Endothelial cell of umbilical vein (primary cell): ENCODE measurements at regions not wholly inside any gene's neighbourhood (a gene's known extent, or its start where the extent isn't known, plus 50 kb on each side); places are given as distances from the start of the nearest gene placed in this dataset.

ENCODE experiments used
- BruUV-seq: library from RNA; stranded (reverse); fragments of 400-500 nt; replicated peaks from 2 replicates; lab custom pipeline; 2021; lab: Mats Ljungman, UMichigan
- CTCF ChIA-PET: fragments of 300-600, 350-600 bp; sonication (Branson Sonifier 250); formaldehyde crosslinking; loops from one replicate; lab custom pipeline; 2021; ENCODE audit warnings: antibody characterized with exemption, inconsistent platforms; lab: Charles Lee
- POLR2A ChIA-PET: fragments of 300-600, 350-600 bp; sonication (Branson Sonifier 250); formaldehyde crosslinking; loops from one replicate; lab custom pipeline; 2021; ENCODE audit warnings: antibody characterized with exemption, inconsistent platforms; lab: Charles Lee
- DNase-seq: peaks from one replicate; pipeline ENCODE4 v3.0.0-alpha.2; 2011; ENCODE audit warnings: low read depth, low spot score
- FAIRE-seq: peaks from 2 replicates; lab custom pipeline; 2011; peaks lifted over from hg19 to GRCh38; lab: Jason Lieb, UNC
- H2AFZ ChIP-seq: 2 replicates; pipeline ENCODE4 v1.6.0; 2012; ENCODE audit warnings: low read depth, low read length, control low read depth, inconsistent platforms
- H3K27ac ChIP-seq: 2 replicates; pipeline ENCODE4 v1.5.1; 2011; ENCODE audit warnings: low read depth, mild to moderate bottlenecking, control low read depth, low read length, moderate library complexity; ENCODE audit not compliant: insufficient read depth
- H3K27me3 ChIP-seq, 2 experiments: 2 replicates each; pipeline versions ENCODE4 v1.6.0 to v1.6.1; 2011; ENCODE audit warnings: low read length in 2 of 2, mixed read lengths in 1 of 2; ENCODE audit not compliant: control insufficient read depth in 2 of 2, insufficient read depth in 2 of 2
- H3K36me3 ChIP-seq, 2 experiments: 2 replicates in 1 of 2; 3 replicates in 1 of 2; pipeline ENCODE4 v1.5.1; 2011; ENCODE audit warnings: low read length in 2 of 2, mild to moderate bottlenecking in 1 of 2, moderate library complexity in 1 of 2; ENCODE audit not compliant: control insufficient read depth in 2 of 2, insufficient read depth in 2 of 2; ENCODE audit errors: extremely low read depth in 1 of 2
- H3K4me1 ChIP-seq: 3 replicates; pipeline ENCODE4 v1.5.1; 2011; ENCODE audit warnings: mild to moderate bottlenecking, low read length; ENCODE audit not compliant: control insufficient read depth, insufficient read depth; ENCODE audit errors: extremely low read depth
- H3K4me2 ChIP-seq: 2 replicates; pipeline ENCODE4 v1.6.1; 2011; ENCODE audit warnings: low read length, control low read depth, mixed read lengths; ENCODE audit not compliant: insufficient read depth
- H3K4me3 ChIP-seq, 3 experiments: fragments of 200-600 bp in 1 of 3; sonication (generic), shearing (Covaris generic) in 1 of 3; replicated peaks in 1 of 3; 2 replicates each; pipeline ENCODE4 v1.5.1; 2011 to 2016; ENCODE audit warnings: control low read depth in 3 of 3, low read length in 3 of 3, mild to moderate bottlenecking in 2 of 3, inconsistent platforms in 1 of 3, low read depth in 1 of 3, moderate library complexity in 1 of 3; ENCODE audit not compliant: insufficient read depth in 1 of 3
- H3K79me2 ChIP-seq: 2 replicates; pipeline ENCODE4 v1.6.0; 2012; ENCODE audit warnings: low read length, inconsistent platforms; ENCODE audit not compliant: control insufficient read depth, insufficient read depth
- H3K9ac ChIP-seq: replicated peaks from 2 replicates; pipeline ENCODE3; 2011; ENCODE audit warnings: low read length, control low read depth; ENCODE audit not compliant: insufficient read depth; ENCODE audit errors: extremely low read depth
- H3K9me1 ChIP-seq: replicated peaks from 3 replicates; pipeline ENCODE4 v1.6.0; 2011; ENCODE audit warnings: mild to moderate bottlenecking, low read length; ENCODE audit not compliant: control insufficient read depth, insufficient read depth; ENCODE audit errors: extremely low read depth
- H3K9me3 ChIP-seq: replicated peaks from 2 replicates; pipeline ENCODE4 v1.5.1; 2012; ENCODE audit warnings: low read length, inconsistent platforms; ENCODE audit not compliant: control insufficient read depth, insufficient read depth
- H4K20me1 ChIP-seq: replicated peaks from 2 replicates; pipeline ENCODE3; 2011; ENCODE audit warnings: mild to moderate bottlenecking, low read length; ENCODE audit not compliant: control insufficient read depth, insufficient read depth; ENCODE audit errors: extremely low read depth
- EZH2 ChIP-seq: IDR thresholded peaks from 2 replicates; pipeline ENCODE4 v1.6.1; 2012; ENCODE audit warnings: borderline replicate concordance, low read depth, mild to moderate bottlenecking, moderate library complexity, low read length, inconsistent platforms; ENCODE audit not compliant: severe bottlenecking
- FOS ChIP-seq: IDR thresholded peaks from 2 replicates; pipeline ENCODE4 v1.6.1; 2011; ENCODE audit warnings: mild to moderate bottlenecking, low read length, moderate library complexity, borderline replicate concordance; ENCODE audit not compliant: insufficient read depth
- GATA2 ChIP-seq: IDR thresholded peaks from 2 replicates; pipeline ENCODE4 v1.7.0; 2011; ENCODE audit warnings: low read depth, mild to moderate bottlenecking, moderate library complexity, mixed read lengths, low read length; ENCODE audit not compliant: insufficient read length, insufficient read depth
- JUN ChIP-seq: IDR thresholded peaks from 2 replicates; pipeline ENCODE4 v1.6.1; 2011; ENCODE audit warnings: borderline replicate concordance, low read depth; ENCODE audit not compliant: insufficient read length, insufficient read depth
- MAX ChIP-seq: IDR thresholded peaks from 2 replicates; pipeline ENCODE4 v1.6.1; 2011; ENCODE audit not compliant: insufficient read depth, insufficient read length
- MYC ChIP-seq: IDR thresholded peaks from one replicate; pipeline ENCODE4 v1.6.1; 2011; ENCODE audit warnings: mild to moderate bottlenecking, low read depth, low read length
- POLR2A ChIP-seq: IDR thresholded peaks from 2 replicates; pipeline ENCODE4 v1.6.1; 2012; ENCODE audit warnings: low read depth, mild to moderate bottlenecking, control low read depth, low read length
- POLR2AphosphoS5 ChIP-seq: IDR thresholded peaks from 2 replicates; pipeline ENCODE4 v1.6.1; 2012; ENCODE audit warnings: low read depth, mild to moderate bottlenecking, control low read depth, low read length, moderate library complexity; ENCODE audit not compliant: insufficient read depth
- dilution Hi-C: fragments of 300-500 bp; cut with MboI; formaldehyde crosslinking; loops from one replicate; pipeline ENCODE4 v1.15.0; 2019; ENCODE audit warnings: low sequenced_read_pairs; ENCODE audit not compliant: extremely low pct_ligation_motif_present
- intact Hi-C: fragments of 100-400 bp; cut with micrococcal nuclease; formaldehyde crosslinking; loops from one replicate; pipeline ENCODE4 v1.10.0; 2022
- TF ChIP-seq, protein P1 (sequence below), 2 donors: IDR thresholded peaks; 1 replicate in 1 of 2; 2 replicates in 1 of 2; pipeline ENCODE4 v1.5.1; 2011; ENCODE audit warnings: low read length in 2 of 2, mild to moderate bottlenecking in 2 of 2, moderate library complexity in 2 of 2, control low read depth in 1 of 2, inconsistent platforms in 1 of 2, low read depth in 1 of 2; ENCODE audit not compliant: insufficient read depth in 1 of 2; ENCODE audit errors: extremely low read depth in 1 of 2

DNA sequence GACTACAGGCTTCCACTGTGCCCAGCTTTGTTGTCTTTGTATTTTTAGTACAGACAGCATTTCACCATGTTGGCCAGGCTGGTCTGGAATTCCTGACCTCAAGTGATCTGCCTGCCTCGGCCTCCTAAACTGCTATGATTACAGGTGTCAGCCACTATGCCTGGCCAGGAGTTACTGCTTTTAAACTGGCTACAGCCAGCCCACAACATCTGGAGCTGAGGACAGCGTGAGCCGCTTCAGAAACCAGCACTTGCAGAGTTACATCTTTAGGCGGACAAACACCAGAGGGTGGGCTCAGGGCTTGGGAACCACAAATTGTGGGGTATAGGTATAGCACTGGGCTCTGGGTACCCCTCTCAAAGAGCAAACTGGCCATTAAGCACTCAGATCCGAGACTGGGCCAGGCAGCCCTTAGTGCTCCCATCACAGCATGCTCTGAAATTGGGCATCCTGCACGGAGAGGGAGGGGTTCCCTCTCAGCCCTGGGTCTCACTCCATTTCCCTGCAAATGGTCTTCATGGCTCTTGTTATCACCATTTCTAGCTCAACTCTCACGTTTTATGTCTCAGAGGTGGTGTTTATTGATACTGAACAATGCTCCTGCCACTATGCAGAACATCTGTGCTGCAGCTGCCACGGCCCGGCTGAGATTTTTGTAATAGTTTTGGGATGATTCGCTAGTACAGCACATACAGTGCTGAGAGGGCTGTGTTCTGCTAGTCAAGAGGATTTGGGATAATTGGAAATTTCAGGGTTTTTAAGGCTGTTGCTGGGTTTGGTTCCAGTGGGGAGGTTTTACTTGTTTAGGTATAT lies 146.4 kb upstream of the LYZL2 start:
- DNase-seq (no peak), FAIRE-seq (no peak)
- H3K9me3 ChIP-seq = no peaks in the 10 kb centered on the region
- H3K27ac ChIP-seq = no peak overlapping the region
- TF ChIP-seq, protein P1, sequence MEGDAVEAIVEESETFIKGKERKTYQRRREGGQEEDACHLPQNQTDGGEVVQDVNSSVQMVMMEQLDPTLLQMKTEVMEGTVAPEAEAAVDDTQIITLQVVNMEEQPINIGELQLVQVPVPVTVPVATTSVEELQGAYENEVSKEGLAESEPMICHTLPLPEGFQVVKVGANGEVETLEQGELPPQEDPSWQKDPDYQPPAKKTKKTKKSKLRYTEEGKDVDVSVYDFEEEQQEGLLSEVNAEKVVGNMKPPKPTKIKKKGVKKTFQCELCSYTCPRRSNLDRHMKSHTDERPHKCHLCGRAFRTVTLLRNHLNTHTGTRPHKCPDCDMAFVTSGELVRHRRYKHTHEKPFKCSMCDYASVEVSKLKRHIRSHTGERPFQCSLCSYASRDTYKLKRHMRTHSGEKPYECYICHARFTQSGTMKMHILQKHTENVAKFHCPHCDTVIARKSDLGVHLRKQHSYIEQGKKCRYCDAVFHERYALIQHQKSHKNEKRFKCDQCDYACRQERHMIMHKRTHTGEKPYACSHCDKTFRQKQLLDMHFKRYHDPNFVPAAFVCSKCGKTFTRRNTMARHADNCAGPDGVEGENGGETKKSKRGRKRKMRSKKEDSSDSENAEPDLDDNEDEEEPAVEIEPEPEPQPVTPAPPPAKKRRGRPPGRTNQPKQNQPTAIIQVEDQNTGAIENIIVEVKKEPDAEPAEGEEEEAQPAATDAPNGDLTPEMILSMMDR (IDR thresholded peaks at IDR 0.05; ENCODE audit: extremely low read depth in 1 of 2, insufficient read depth in 1 of 2, low read depth in 1 of 2, low read length in 2 of 2) = no peak
- TF ChIP-seq GATA2 (no peak), MYC (no peak), MAX (no peak), POLR2A (no peak), FOS (no peak), POLR2AphosphoS5 (no peak), JUN (no peak), EZH2 (no peak)
- ChIA-PET CTCF (no interaction called here), POLR2A (no interaction called here)
- no peaks in the 10 kb centered on the region for H3K9me1 ChIP-seq
- H3K27me3 ChIP-seq = no peaks in the 10 kb centered on the region
- no peak overlapping the region for H3K4me2 ChIP-seq
- H3K79me2 ChIP-seq = no peaks in the 10 kb centered on the region
- no peaks in the 10 kb centered on the region for H3K36me3 ChIP-seq
- no peaks in the 10 kb centered on the region for H4K20me1 ChIP-seq
- no peaks in the 10 kb centered on the region for H3K4me1 ChIP-seq
- no TSS peak for BruUV-seq
- no peak overlapping the region for H3K4me3 ChIP-seq
- dilution Hi-C loops = no loop called here
- H3K9ac ChIP-seq = no peak overlapping the region
- intact Hi-C loops = no loop called here
- H2AFZ ChIP-seq = no peak overlapping the region
